GDM1 (cell line): ENCODE measurements at regions not wholly inside any gene's neighbourhood (a gene's known extent, or its start where the extent isn't known, plus 50 kb on each side); places are given as distances from the start of the nearest gene placed in this dataset.
"Not testable (repeated sequence)": the region's sequence is repeated elsewhere in the genome, so short reads cannot be mapped to it uniquely, and the experiment has no call there.

ENCODE experiments used
- DNase-seq: peaks from one replicate; lab custom pipeline; 2025; lab: John Stamatoyannopoulos, UW

DNA sequence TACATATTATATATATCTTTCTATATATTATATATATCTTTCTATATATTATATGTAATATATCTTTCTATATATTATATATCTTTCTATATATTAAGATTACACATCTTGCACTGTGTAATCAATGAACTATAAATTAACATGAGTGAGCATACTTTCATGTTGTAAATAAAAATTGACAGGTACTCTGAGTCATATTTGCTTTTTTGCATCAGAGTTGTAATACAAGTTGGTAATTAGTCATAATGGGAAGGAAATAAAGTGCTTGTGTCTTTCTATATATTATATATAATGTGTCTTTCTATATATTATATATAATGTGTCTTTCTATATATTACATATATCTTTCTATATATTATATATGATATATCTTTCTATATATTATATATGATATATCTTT lies 172.5 kb upstream of the MAGI2 start:
- not testable (repeated sequence) for DNase-seq

DNA sequence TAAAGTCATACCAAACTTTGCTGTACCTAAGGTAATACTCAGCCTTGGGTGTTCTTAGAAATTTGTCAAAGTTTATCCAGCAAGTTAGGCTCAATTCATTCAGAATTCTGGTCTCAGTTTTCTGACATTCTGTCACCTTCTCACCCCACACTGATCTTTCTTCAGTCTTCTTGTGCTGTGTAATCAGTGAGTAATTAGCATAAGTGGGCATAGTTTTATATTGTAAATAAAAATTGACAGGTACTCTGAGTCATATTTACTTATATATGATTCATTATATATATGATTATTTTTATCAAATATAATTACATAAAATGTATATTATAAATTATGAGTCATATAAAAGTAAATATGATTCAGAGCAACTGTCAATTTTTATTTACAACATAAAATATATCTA lies 170.9 kb upstream of the MAGI2 start:
- no peak for DNase-seq

DNA sequence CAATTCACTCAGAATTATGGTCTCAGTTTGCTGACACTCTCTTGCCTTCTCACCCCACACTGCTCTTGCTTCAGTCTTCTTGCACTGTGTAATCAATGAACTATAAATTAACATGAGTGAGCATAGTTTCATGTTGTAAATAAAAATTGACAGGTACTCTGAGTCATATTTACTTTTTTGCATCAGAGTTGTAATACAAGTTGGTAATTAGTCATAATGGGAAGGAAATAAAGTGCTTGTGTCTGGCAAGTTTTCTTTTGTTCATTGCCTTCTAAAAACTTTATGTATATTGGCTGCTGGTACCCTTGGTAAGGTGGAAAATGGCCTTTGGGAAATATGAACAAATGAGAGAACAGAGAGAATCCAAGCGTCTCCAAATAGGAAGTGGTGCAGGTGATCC lies 169.3 kb upstream of the MAGI2 start:
- no peak for DNase-seq

DNA sequence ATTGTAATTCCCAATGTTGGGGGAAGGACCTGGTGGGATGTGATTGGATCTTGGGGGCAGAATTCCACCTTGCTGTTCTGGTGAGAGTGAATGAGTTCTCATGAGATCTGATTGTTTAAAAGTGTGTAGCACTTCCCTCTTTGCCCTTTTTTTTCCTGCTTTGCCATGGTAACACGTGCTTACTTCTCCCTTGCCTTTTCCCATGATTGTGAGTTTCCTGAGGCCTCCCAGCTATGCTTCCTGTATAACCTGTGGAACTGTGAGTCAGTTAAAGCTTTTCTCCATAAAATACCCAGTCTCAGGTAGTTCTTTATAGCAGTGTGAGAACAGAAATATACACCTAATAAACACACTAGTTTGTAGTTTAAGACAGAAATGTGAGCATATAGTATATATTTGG lies 166.8 kb upstream of the MAGI2 start:
- no peak for DNase-seq

DNA sequence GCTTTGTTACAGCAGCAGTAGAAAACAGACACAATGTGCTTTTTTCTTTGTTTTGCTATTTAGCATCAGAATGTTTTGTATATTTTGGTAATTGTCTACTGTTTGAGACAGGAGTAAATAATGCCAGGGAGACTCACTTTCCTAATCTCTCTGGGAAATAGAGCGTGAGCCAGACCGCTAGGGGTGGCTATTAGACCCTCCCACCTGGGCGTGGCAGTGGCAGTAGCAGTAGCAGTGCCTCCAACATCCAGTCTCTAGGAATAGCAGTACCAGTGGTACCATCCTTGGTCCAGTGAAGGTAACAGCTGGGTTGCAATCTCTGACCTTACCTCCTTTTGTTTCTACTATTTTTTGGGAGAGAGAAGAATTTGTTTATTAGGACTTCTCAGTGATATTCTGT lies 165.7 kb upstream of the MAGI2 start:
- DNase-seq: no peak

- no peak for DNase-seq
Measured at GRCh38 chr7:79615871-79616640, 162.6 kb upstream of the MAGI2 start.

- DNase-seq: no peak
Measured at GRCh38 chr7:79615466-79615865, 162.0 kb upstream of the MAGI2 start.

- no peak for DNase-seq
Measured at GRCh38 chr7:79612903-79613302, 159.4 kb upstream of the MAGI2 start.

DNA sequence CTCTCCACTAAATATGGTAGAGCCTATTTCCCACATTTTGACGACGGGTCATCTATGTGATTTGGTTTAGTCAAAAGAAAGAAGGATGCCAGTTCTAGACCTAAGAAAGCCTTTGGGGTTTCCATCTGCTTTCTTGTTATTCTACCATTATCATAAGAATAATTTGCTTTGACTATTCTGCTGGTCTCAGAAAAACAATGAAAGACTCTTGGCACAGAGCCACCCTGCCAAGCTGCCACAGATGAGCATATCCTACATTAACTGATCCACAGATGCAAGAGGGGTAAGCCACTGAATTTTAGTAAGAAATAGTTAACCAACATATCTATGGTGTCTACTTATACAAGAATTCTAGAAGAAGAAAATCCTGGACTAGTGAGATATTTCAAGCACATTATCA lies 158.6 kb upstream of the MAGI2 start:
- DNase-seq: no peak

GRCh38 chr7:79610748-79611304 lies 157.4 kb upstream of the MAGI2 start:
- DNase-seq: no peak

GRCh38 chr7:79610313-79610712 lies 156.8 kb upstream of the MAGI2 start:
- no peak for DNase-seq

DNA sequence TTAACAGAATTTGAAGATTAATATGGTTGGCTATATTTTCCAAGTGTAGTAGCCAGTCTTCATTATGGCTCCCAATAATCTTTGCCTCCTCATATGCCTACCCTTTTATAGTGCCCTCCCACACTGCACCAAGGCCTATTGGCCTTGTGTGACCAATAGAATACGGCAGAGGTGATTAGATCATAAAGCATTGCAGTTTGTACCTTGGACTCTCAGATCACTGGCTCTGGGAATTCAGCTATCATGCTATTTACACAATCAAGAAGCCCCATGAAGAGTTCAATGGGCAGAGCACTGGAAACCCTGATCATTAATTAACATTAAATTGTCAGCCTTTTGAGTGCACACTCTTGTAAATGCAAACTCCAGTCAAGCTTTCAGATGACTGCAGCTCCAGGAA lies 154.5 kb upstream of the MAGI2 start:
- no peak for DNase-seq

DNA sequence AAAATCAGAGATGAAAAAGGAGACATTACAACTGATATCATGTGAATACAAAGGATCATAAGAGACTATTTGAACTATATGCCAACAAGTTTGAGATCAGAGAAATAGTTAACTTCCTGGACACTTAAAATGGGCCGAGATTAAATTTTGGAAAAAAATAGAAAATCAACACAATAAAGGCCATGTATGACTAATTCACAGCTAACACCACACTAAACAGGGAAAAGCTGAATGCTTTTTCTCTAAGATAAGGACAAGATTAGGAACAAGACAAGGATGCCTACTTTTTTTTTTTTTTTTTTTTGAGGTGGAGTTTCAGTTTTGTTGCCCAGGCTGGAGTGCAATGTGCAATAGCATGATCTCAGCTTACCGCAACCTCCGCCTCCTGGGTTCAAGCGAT lies 151.4 kb upstream of the MAGI2 start:
- no peak for DNase-seq

DNA sequence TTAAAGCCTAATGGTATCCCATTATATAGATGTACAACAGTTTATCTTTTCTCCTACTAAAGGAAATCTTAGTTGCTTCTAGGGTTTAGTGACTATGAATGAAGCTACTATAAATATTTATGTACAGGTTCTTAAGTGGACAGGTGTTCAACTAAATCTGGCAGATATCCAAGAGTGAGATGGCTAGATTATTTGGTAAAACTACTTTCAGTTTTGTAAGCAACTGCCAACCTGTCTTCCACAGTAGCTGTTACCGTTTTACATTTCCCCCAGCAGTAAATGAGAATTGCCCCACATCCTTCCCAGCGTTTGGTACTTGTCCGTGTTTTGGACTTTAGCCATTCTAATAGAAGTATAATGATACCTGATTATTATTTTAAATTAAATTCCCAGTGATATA lies 144.9 kb upstream of the MAGI2 start:
- no peak for DNase-seq

GRCh38 chr7:79594671-79595070 lies 141.2 kb upstream of the MAGI2 start:
- not testable (repeated sequence) for DNase-seq

GRCh38 chr7:79593866-79594301 lies 140.4 kb upstream of the MAGI2 start:
- no peak for DNase-seq

DNA sequence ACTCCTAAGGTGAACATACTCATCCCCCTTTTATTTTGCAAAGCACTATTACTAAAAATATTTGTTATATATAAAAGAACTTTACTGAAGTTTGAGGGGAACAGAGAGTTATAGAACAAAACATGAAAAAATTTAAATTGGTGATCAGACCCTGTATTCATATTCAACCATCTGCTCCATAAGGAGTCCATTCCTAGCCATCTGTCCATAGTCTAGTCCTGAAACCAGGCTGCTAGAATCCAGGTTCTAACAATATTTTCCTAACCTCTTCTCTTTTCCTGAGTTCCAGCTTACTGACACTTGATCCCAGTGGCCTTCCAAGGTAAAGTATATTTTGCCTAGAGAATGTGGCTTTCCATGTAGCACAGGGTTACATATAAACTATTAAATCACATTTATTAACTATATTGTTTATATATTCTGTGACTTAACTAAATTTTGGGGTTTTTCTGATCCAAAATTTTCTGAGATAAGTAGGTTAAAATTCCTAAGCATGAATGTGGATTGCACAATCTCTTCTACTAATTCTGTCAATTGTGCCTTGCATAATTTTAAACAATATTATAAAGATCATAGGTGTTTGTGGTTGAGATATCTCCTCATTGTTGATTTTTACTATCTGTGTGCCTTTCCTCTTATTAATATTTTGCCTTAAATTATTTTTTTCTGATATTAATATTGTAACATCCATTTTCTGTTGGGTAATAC lies 137.6 kb upstream of the MAGI2 start:
- DNase-seq: no peak

GRCh38 chr7:79590391-79590790 lies 136.9 kb upstream of the MAGI2 start:
- DNase-seq: no peak

DNA sequence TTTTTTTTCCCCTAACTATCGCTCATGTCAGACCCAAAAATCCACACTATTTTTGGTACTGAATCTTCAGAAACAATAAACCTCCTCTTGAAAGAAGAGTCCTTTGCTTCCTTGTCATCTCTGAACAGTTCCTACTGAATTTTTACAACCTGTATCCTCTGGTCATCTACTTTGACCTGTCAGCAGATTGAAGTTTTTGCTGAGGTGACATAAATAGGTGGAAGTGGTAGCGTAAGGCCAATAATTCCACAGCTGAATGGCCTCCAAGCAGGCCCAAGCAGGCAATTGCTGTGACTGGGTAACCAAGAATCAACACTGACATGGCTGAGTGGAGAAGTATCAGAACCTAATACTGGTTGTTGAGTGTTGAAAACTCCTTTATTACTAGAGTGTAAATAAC lies 117.4 kb upstream of the MAGI2 start:
- DNase-seq: no peak

DNA sequence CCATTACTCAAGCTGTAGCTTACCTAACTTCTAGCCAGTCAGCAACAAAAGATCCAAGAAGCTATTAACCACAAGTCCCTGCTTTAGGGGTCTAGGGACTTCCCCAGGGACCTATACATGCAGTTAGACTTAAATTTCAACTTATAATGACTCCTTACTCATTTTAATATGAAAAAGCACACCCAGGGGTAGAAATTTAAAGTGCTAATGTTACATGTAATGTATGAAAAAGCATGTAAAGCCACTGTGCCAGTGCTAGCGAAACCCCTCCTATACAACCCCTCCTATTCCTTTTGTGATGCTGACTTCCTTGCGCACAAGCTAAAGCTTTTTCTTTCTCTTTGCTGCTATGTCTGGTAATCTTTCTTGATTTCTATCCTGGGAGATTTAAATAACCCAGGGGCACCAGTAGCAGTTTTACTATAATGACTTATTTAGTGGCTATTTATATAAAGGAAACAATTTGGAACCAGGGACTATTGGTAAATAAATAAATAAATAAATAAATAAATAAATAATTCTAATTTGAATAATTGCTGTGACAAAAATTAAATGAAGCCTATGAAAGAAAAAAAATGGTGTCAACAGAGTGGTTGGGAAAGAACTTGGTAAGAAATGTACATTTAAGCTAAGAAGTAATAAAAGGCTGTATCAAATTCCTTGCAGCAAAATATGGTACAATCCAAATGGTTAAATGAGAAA lies 110.5 kb upstream of the MAGI2 start:
- DNase-seq: no peak

DNA sequence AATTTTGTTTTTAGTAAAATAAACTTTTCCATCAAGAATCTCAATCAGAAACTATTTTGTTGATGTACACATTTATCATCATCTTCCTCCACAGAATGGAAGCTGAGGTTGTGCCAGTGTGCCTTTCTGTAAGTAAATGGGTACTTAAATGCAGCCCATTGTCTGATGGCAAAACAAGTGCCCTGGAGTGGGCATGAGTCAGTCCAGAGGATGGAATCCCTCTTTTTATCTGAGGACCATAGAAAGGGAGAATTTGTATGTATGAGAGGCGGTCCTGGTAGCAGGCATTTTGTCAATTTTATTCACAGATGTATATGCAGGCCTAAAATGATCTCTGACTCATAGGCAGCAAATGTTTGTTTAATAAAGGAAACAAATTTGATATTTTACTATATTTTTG lies 102.1 kb upstream of the MAGI2 start:
- DNase-seq: no peak

GRCh38 chr7:79553811-79554555 lies 100.5 kb upstream of the MAGI2 start:
- DNase-seq: no peak
